Right lobe of liver (tissue), 6 donors: ENCODE measurements at regions not wholly inside any gene's neighbourhood (a gene's known extent, or its start where the extent isn't known, plus 50 kb on each side); places are given as distances from the start of the nearest gene placed in this dataset.

Experiments used
- ATAC-seq, 4 donors: fragments of 200-7000 bp; cut with Tn5 transposase; one replicate each; pipeline ENCODE4 v1.9.1; 2020; ENCODE audit warnings: mild to moderate bottlenecking in 4 of 4, moderate library complexity in 4 of 4
- DNase-seq, 3 donors: peaks; one replicate each; pipeline ENCODE4 v3.0.0-alpha.2; 2020
- H3K27ac ChIP-seq, 3 donors: fragments of 200-600 bp; one replicate each; pipeline ENCODE4 v1.8.0; 2022
- H3K27me3 ChIP-seq, 2 donors: fragments of 200-600 bp; one replicate each; pipeline ENCODE4 v1.8.0; 2022
- H3K36me3 ChIP-seq, 4 donors: fragments of 200-600 bp; sonication (generic) in 1 of 4; one replicate each; pipeline versions ENCODE4 v1.5.1 to v1.8.0; 2017 to 2022; ENCODE audit warnings: control low read depth in 1 of 4
- H3K4me1 ChIP-seq, 4 donors: fragments of 200-600 bp; sonication (generic) in 1 of 4; one replicate each; pipeline versions ENCODE4 v1.5.1 to v1.8.0; 2017 to 2022; ENCODE audit warnings: control low read depth in 1 of 4
- H3K4me3 ChIP-seq, 3 donors: fragments of 200-600 bp; one replicate each; pipeline ENCODE4 v1.8.0; 2022
- H3K9me3 ChIP-seq, 4 donors: fragments of 200-600 bp; sonication (generic) in 1 of 4; one replicate each; pipeline versions ENCODE4 v1.5.1 to v1.8.0; 2017 to 2022; ENCODE audit warnings: control low read depth in 1 of 4
- CTCF ChIP-seq, 4 donors: fragments of 200-600 bp in 3 of 4; fragments of 450-650 bp in 1 of 4; IDR thresholded peaks; one replicate each; pipeline versions ENCODE4 v1.5.1 to v1.8.0; 2016 to 2022; ENCODE audit warnings: antibody characterized with exemption in 4 of 4, mild to moderate bottlenecking in 2 of 4
- POLR2A ChIP-seq: fragments of 450-650 bp; IDR thresholded peaks from one replicate; pipeline ENCODE4 v1.6.1; 2017; ENCODE audit warnings: antibody characterized with exemption, mild to moderate bottlenecking
- WGBS: methylation state at CpG from one replicate; pipeline ENCODE4 v1.1.6; 2018; ENCODE audit warnings: low coverage, low lambda C conversion rate; ENCODE audit not compliant: insufficient coverage; ENCODE audit errors: missing lambda C conversion rate; 5-methylcytosine and 5-hydroxymethylcytosine counted together
- intact Hi-C, 2 donors: fragments of 100-400 bp; cut with DNase I; formaldehyde crosslinking; loops; one replicate each; pipeline versions ENCODE4 v1.11.2 to v1.14.1; 2022
- donor health status: DM: no; HTN: yes; CAD: no.
- donor health status: DM: no; HTN: no; CAD: no.
- donor health status: DM: no; HTN: no; CAD: no.
- donor health status: DM: no; HTN: yes; CAD: no.
- donor health status: DM: no; HTN: yes; CAD: no.

- H3K36me3 ChIP-seq: no peaks in the 10 kb centered on the region
- intact Hi-C loops: no loop called here
- no peaks in the 10 kb centered on the region for H3K9me3 ChIP-seq
- H3K27ac ChIP-seq: no peak overlapping the region
- ATAC-seq (no peak), DNase-seq (no peak)
- no peaks in the 10 kb centered on the region for H3K27me3 ChIP-seq
- no peak overlapping the region for H3K4me3 ChIP-seq
- H3K4me1 ChIP-seq: no peaks in the 10 kb centered on the region
- TF ChIP-seq CTCF (IDR thresholded peaks at IDR 0.05): no peak
- WGBS: 25% methylated on average over 32 of the region's 42 CpGs
Measured at GRCh38 chr4:41873380-41874295, 61.6 kb upstream of the TMEM33 start.

GRCh38 chr4:41870035-41870434 is 65.2 kb upstream of the TMEM33 start:
- ATAC-seq: no peak
- intact Hi-C loops: no loop called here
- Histone ChIP-seq H3K4me3 (no peak overlapping the region), H3K27me3 (no peaks in the 10 kb centered on the region), H3K36me3 (no peaks in the 10 kb centered on the region), H3K27ac (no peak overlapping the region), H3K9me3 (no peaks in the 10 kb centered on the region), H3K4me1 (peaks cover 0 to 7% (median 0%) of the 10 kb centered on the region in 4 donors)
- TF ChIP-seq CTCF (IDR thresholded peaks at IDR 0.05) (no peak), POLR2A (no peak)
- no peak for DNase-seq
- WGBS: 77% methylated on average over 4 of the region's 4 CpGs

- H3K4me1 ChIP-seq: peaks cover 0 to 7% (median 0%) of the 10 kb centered on the region in 4 donors
- no peak overlapping the region for H3K27ac ChIP-seq
- no peak overlapping the region for H3K4me3 ChIP-seq
- DNase-seq (no peak), ATAC-seq (no peak)
- intact Hi-C loops: no loop called here
- H3K36me3 ChIP-seq: no peaks in the 10 kb centered on the region
- 24% methylated on average over 23 of the region's 55 CpGs for WGBS
- no peak for TF ChIP-seq POLR2A
- no peak for TF ChIP-seq CTCF (IDR thresholded peaks at IDR 0.05)
- no peaks in the 10 kb centered on the region for H3K27me3 ChIP-seq
- no peaks in the 10 kb centered on the region for H3K9me3 ChIP-seq
Measured at GRCh38 chr4:41866799-41867677, 68.2 kb upstream of the TMEM33 start.

GRCh38 chr4:41865981-41866798 is 69.0 kb upstream of the TMEM33 start:
- peaks cover 0 to 7% (median 0%) of the 10 kb centered on the region in 4 donors for H3K4me1 ChIP-seq
- TF ChIP-seq CTCF (IDR thresholded peaks at IDR 0.05) (no peak), POLR2A (no peak)
- intact Hi-C loops: no loop called here
- H3K27me3 ChIP-seq: no peaks in the 10 kb centered on the region
- peak in 3 of 4 donors; percentile 8 to 22 (median 8) for ATAC-seq
- peak overlapping the region in 2 of 3 donors; percentile 42 to 65 for H3K27ac ChIP-seq
- no peaks in the 10 kb centered on the region for H3K36me3 ChIP-seq
- no peak for DNase-seq
- 32% methylated on average over 24 of the region's 42 CpGs for whole genome bisulfite sequencing
- peak overlapping the region; percentile 5 to 49 (median 42) for H3K4me3 ChIP-seq
- no peaks in the 10 kb centered on the region for H3K9me3 ChIP-seq
